ENCODE measurements at regions not wholly inside any gene's neighbourhood (a gene's known extent, or its start where the extent isn't known, plus 50 kb on each side); places are given as distances from the start of the nearest gene placed in this dataset.

DNA sequence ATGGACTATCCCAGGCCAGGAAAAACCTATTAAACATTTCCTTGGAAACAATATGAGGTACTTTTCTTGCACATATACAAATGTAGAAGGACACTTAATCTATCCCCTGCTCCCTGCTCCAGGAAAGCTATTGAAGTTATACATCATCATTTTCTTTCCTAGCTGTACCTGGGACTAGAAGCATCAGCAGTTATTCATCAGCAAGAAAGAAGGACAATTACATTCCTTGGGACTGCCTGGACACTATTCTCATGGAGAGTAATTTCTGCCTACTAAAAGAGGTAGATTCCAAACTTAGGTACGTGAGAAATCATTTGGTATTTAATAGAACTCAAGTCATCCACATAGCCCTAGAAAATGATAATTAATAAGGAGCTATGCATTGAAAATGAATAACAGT lies 51.0 kb upstream of the PICALM start:
- DNase-seq (ENCODE audit: low spot score) = no peak

DNA sequence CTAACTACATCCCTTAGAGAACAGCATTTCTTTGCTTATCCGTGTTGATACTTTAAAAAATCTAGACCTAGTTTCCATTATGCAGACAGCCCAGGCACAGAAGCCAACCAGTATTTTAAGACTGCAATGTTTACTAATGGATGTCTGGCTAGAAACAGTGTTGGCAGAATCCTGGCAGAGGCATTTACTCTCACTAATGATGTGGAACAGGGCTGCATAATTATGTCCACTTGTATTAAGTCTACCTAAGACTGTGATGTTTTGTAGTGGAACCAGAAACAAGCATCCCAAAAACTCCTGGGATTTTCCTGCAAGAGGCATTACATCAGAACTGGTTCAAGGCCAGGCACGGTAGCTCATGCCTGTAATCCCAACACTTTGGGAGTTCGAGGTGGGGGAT lies 50.2 kb upstream of the PICALM start:
- no peak for DNase-seq (ENCODE audit: low spot score)
